DOHH2 (cell line): ENCODE measurements at regions not wholly inside any gene's neighbourhood (a gene's known extent, or its start where the extent isn't known, plus 50 kb on each side); places are given as distances from the start of the nearest gene placed in this dataset.

Experiments
- H3F3A ChIP-seq: fragments of 200-600 bp; sonication (generic), shearing (Covaris generic); 2 replicates; pipeline ENCODE4 v1.6.0; 2016; ENCODE audit warnings: antibody characterized with exemption, mild to moderate bottlenecking; ENCODE audit not compliant: control insufficient read depth, insufficient read depth
- H3K27ac ChIP-seq: fragments of 200-600 bp; sonication (generic); 2 replicates; pipeline ENCODE4 v1.5.1; 2014; ENCODE audit warnings: low read depth, mild to moderate bottlenecking, low read length, moderate library complexity
- H3K27me3 ChIP-seq: fragments of 200-600 bp; sonication (generic); 2 replicates; pipeline ENCODE4 v1.6.1; 2014; ENCODE audit warnings: mild to moderate bottlenecking, low read length, mixed read lengths; ENCODE audit not compliant: control insufficient read depth
- H3K36me3 ChIP-seq: fragments of 200-600 bp; sonication (generic); 2 replicates; pipeline ENCODE4 v1.6.1; 2014; ENCODE audit warnings: mild to moderate bottlenecking, low read length, moderate library complexity, mixed read lengths; ENCODE audit not compliant: control insufficient read depth
- H3K4me1 ChIP-seq: fragments of 200-600 bp; sonication (generic); 2 replicates; pipeline ENCODE4 v1.6.1; 2014; ENCODE audit warnings: mild to moderate bottlenecking, low read length, mixed read lengths; ENCODE audit not compliant: control insufficient read depth
- H3K4me2 ChIP-seq: fragments of 200-600 bp; sonication (generic); 2 replicates; pipeline ENCODE4 v1.6.0; 2014; ENCODE audit warnings: mild to moderate bottlenecking, low read length, moderate library complexity
- H3K4me3 ChIP-seq: fragments of 200-600 bp; sonication (generic); 2 replicates; pipeline ENCODE4 v1.5.1; 2014; ENCODE audit warnings: mild to moderate bottlenecking, low read length, mixed read lengths
- H3K79me2 ChIP-seq: fragments of 200-600 bp; sonication (generic); 2 replicates; pipeline ENCODE4 v1.6.1; 2014; ENCODE audit warnings: mild to moderate bottlenecking, low read length, mixed read lengths; ENCODE audit not compliant: control insufficient read depth
- H3K9me2 ChIP-seq: fragments of 200-600 bp; sonication (generic); replicated peaks from 2 replicates; pipeline ENCODE4 v1.6.1; 2014; ENCODE audit warnings: mild to moderate bottlenecking, low read length, mixed read lengths; ENCODE audit not compliant: control insufficient read depth
- H3K9me3 ChIP-seq: fragments of 200-600 bp; sonication (generic); 2 replicates; pipeline ENCODE4 v1.6.1; 2014; ENCODE audit warnings: antibody characterized with exemption, low read length, mixed read lengths; ENCODE audit not compliant: control insufficient read depth, insufficient read depth
- H4K20me1 ChIP-seq: fragments of 200-600 bp; sonication (generic); 2 replicates; pipeline ENCODE4 v1.6.0; 2014; ENCODE audit warnings: low read depth, mild to moderate bottlenecking, antibody characterized with exemption, low read length, moderate library complexity; ENCODE audit not compliant: control insufficient read depth, insufficient read depth
- CTCF ChIP-seq: fragments of 200-600 bp; sonication (generic); IDR thresholded peaks from one replicate; pipeline ENCODE4 v1.5.1; 2014; ENCODE audit warnings: antibody characterized with exemption, mild to moderate bottlenecking, low read depth, low read length; ENCODE audit not compliant: poor library complexity, severe bottlenecking
- EZH2phosphoT487 ChIP-seq: fragments of 200-600 bp; sonication (generic); IDR thresholded peaks from 2 replicates; pipeline ENCODE4 v1.6.1; 2017; ENCODE audit warnings: borderline replicate concordance, mild to moderate bottlenecking, antibody characterized with exemption, low read length, moderate library complexity, mixed read lengths

DNA sequence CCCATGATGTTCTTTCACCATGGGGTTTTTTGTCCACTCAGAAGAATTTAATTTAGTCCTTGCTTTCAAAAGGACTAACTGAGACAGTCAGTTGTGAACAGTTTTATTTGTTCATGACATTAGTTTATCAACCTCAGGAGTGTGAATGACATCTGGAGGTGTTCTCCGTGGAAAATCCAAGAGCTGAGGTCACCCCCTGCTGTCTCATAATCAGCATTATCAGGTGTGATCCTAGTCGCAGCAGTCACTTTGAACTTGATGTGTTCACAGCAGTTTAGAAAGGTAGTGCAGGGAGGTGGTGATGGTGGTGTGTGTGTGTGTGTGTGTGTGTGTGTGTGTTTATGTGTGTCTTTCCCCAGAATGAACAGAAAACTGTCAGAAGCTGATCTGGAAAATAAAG is 1760.8 kb upstream of the PCDH10 start:
- Histone ChIP-seq H4K20me1 (no peaks in the 10 kb centered on the region), H3K4me3 (no peak overlapping the region), H3K9me3 (no peaks in the 10 kb centered on the region), H3K9me2 (no peaks in the 10 kb centered on the region), H3F3A (no peaks in the 10 kb centered on the region), H3K27me3 (no peaks in the 10 kb centered on the region), H3K27ac (no peak overlapping the region), H3K4me2 (no peak overlapping the region), H3K79me2 (no peaks in the 10 kb centered on the region), H3K36me3 (no peaks in the 10 kb centered on the region), H3K4me1 (no peaks in the 10 kb centered on the region)
- TF ChIP-seq CTCF (no peak), EZH2phosphoT487 (no peak)

GRCh38 chr4:131408102-131408501 is 1741.0 kb upstream of the PCDH10 start:
- H3K79me2 ChIP-seq = no peaks in the 10 kb centered on the region
- no peaks in the 10 kb centered on the region for H3F3A ChIP-seq
- H3K27ac ChIP-seq = no peak overlapping the region
- H3K27me3 ChIP-seq = no peaks in the 10 kb centered on the region
- no peaks in the 10 kb centered on the region for H4K20me1 ChIP-seq
- no peaks in the 10 kb centered on the region for H3K36me3 ChIP-seq
- no peak overlapping the region for H3K4me3 ChIP-seq
- H3K9me3 ChIP-seq = peaks cover 5% of the 10 kb centered on the region; the same call in 1 of the 2 replicates
- H3K4me2 ChIP-seq = no peak overlapping the region
- H3K4me1 ChIP-seq = no peaks in the 10 kb centered on the region
- TF ChIP-seq EZH2phosphoT487 (no peak), CTCF (no peak)
- no peaks in the 10 kb centered on the region for H3K9me2 ChIP-seq

GRCh38 chr4:131411393-131411792 is 1737.7 kb upstream of the PCDH10 start:
- H3K4me1 ChIP-seq = no peaks in the 10 kb centered on the region
- no peaks in the 10 kb centered on the region for H4K20me1 ChIP-seq
- H3F3A ChIP-seq = no peaks in the 10 kb centered on the region
- no peak overlapping the region for H3K27ac ChIP-seq
- no peak overlapping the region for H3K4me2 ChIP-seq
- H3K79me2 ChIP-seq = no peaks in the 10 kb centered on the region
- no peaks in the 10 kb centered on the region for H3K9me2 ChIP-seq
- TF ChIP-seq CTCF = no peak
- no peak for TF ChIP-seq EZH2phosphoT487
- no peaks in the 10 kb centered on the region for H3K27me3 ChIP-seq
- H3K4me3 ChIP-seq = no peak overlapping the region
- H3K36me3 ChIP-seq = no peaks in the 10 kb centered on the region
- H3K9me3 ChIP-seq = peaks cover 5% of the 10 kb centered on the region; the same call in 1 of the 2 replicates

DNA sequence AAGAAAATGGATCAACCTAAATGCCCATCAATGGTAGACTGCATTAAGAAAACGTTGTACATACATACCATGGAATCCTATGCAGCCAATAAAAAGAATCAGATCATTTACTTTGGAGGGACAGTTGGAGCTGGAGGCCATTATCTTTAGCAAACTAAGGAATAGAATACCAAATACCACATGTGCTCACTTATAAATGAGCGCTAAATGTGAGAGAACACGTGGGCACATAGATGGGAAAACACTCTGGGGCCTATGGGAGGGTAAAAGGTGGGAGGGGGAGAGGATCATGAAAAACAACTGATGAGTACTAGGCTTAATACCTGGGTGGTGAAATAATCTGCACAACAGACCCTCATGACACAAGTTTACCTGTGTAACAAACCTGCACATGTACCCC is 1729.9 kb upstream of the PCDH10 start:
- no peak overlapping the region for H3K4me3 ChIP-seq
- H3K36me3 ChIP-seq = no peaks in the 10 kb centered on the region
- H3F3A ChIP-seq = no peaks in the 10 kb centered on the region
- no peak overlapping the region for H3K4me2 ChIP-seq
- H3K9me2 ChIP-seq = no peaks in the 10 kb centered on the region
- TF ChIP-seq EZH2phosphoT487 = no peak
- no peak for TF ChIP-seq CTCF
- no peaks in the 10 kb centered on the region for H3K27me3 ChIP-seq
- H3K27ac ChIP-seq = no peak overlapping the region
- no peaks in the 10 kb centered on the region for H3K4me1 ChIP-seq
- no peaks in the 10 kb centered on the region for H3K79me2 ChIP-seq
- H4K20me1 ChIP-seq = no peaks in the 10 kb centered on the region
- no peaks in the 10 kb centered on the region for H3K9me3 ChIP-seq
